C4-2B (cell line): ENCODE measurements at regions not wholly inside any gene's neighbourhood (a gene's known extent, or its start where the extent isn't known, plus 50 kb on each side); places are given as distances from the start of the nearest gene placed in this dataset.

Experiments used
- CTCF ChIP-seq: fragments of 450-650 bp; conservative IDR thresholded peaks from 2 replicates; pipeline ENCODE4 v1.5.1; 2017; ENCODE audit warnings: mild to moderate bottlenecking
- ZFX ChIP-seq: fragments of 450-650 bp; IDR thresholded peaks from 2 replicates; pipeline ENCODE4 v1.6.1; 2017

DNA sequence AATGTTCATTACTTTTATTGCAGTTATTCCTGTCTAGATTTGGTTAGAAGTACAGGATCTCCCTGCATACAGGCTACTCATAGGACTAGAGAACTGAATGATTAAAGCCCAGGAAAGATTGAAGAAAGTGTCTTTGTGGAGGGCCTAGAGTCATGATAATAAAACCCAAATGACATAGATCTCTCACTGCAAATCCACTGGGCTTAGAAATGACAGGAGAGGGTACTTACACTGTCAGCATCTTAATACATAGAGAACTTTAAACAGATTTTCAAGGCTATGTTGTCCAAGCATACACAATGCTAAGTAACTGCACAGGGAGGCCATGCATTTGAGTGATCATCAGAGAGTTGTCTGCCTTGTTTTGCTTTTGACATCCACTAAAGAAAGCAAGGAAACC, 383.8 kb upstream of the MAP3K7 start:
- TF ChIP-seq CTCF = no peak
- TF ChIP-seq ZFX = no peak
